GM21423 (cell line): ENCODE measurements at regions not wholly inside any gene's neighbourhood (a gene's known extent, or its start where the extent isn't known, plus 50 kb on each side); places are given as distances from the start of the nearest gene placed in this dataset.
"Not testable (repeated sequence)": the region's sequence is repeated elsewhere in the genome, so short reads cannot be mapped to it uniquely, and the experiment has no call there.

ENCODE experiments used
- ATAC-seq: cut with Tn5 transposase; IDR thresholded peaks from one replicate; pipeline ENCODE4 v1.9.1; 2021; ENCODE audit warnings: mild to moderate bottlenecking, moderate library complexity; ENCODE audit not compliant: unreplicated experiment

DNA sequence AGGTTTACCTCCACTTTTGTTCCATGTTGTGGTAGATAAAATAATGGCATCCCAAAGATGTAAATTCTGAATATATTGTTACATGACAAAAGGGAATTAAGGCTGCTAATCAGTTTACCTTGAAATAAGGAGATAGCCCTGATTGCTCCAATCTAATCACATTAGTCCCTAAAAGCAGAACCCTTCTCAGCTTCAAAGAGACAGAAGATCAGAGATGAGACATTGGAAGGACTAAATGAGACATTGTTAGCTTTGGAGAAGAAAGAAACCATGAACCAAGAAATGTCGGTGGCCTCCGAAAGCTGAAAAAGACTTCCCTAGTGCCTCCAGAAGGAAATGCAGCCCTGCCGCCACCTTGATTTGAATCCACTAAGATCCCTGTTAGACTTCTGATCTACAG is 82.8 kb upstream of the PARP8 start:
- no peak for ATAC-seq

DNA sequence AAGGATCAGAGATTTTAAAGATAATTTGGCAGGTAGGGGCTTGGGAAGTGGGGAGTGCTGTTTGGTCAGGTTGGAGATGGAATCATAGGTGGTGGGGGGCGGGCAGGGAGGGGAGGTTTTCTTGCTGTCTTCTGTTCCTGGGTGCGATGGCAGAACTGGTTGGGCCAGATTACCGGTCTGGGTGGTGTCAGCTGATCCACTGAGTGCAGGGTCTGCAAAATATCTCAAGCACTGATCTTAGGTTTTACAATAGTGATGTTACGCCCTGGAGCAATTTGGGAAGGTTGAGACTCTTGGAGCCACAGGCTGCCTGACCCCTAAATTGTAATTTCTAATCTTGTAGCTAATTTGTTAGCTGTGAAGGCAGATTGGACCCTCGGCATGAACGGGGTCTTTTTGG is 78.0 kb upstream of the PARP8 start:
- ATAC-seq, result not testable (repeated sequence)

DNA sequence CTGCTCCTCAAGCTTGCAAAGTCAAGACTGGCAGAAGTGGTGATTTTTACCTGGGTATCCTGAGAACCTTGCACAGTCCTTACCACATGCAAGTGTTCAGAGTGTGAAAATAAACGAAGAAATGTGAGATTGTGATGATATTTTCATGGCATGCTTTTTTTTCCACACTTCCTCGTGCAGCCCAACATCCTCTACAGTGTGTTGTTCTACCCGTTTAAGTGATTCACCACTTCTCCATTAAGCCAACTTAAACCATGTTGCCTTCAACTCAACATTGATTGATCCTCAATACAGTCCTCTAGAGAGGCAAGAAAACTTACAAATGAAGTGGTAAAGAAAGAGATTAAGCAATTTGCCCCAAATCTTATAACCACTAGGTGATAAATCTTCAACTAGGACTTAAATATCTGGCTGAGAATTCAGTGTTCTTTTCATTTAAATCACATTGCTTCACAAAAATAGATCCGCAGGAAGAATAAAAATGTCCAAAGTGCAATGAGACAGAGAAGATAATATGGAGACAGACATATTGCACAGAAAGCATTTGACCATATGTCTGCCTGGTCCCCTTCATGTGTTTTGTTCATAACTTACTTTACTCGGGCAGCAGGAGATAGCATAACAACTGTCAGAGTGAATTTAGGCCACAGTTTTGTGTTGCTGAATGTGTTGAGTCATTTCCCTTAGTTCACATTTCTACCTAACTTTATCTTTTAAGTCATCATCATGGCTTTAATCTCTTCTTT is 75.8 kb upstream of the PARP8 start:
- not testable (repeated sequence) for ATAC-seq

DNA sequence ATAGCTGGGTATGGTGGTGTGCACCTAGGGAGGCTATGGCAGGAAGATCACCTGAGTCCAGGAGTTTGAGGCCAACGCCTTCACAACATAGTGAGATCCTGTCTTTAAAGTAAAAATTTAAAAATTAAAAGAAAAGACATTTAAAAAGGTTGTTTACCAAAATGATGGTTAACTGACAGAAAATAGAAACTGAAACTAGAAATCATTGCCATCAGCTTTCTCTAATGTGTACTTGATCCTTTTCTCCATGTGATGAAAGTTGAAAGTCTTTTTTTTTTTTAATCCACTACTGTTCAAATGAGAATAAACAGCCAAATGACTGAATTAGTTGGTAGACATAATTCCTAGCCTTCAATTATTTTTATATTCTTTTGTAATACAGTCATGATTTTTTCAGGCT is 75.1 kb upstream of the PARP8 start:
- ATAC-seq, result not testable (repeated sequence)

DNA sequence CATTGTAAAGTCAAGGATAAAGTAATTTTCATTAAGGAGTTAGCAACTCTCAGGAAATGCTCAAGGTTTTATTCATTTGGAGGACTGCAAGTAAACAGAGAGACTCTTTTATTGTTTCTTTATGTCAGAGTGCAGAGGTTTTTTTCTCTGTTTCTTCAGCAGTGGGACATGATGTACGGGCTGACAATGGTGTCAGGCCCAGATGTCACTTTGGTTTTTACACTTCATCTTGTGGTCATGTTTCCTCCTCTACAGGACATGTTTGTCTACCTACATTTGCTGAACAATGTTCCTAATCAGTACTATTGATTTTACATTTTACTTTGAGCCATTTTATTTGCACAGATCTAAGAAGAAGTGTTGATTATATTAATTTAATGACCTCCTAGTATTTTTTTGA is 72.8 kb upstream of the PARP8 start:
- ATAC-seq, result no peak

DNA sequence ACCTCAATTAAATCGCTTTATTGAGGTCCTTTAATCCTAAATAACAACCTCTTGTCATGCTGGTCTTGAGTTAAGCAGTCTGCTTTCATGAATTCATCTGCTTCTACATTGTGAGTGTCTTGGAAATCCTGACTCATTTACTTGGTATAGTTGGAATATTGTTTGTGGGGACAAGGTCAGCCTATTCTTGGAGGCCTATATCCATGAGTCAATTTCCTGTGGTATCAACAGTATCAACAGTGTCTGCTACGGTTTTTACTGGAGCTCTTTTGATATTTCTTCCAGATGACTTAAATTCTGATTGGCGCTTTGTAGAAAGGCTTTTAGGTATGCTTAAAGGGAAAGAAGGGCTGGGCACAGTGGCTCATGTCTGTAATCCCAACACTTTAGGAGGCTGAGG is 71.2 kb upstream of the PARP8 start:
- no peak for ATAC-seq

DNA sequence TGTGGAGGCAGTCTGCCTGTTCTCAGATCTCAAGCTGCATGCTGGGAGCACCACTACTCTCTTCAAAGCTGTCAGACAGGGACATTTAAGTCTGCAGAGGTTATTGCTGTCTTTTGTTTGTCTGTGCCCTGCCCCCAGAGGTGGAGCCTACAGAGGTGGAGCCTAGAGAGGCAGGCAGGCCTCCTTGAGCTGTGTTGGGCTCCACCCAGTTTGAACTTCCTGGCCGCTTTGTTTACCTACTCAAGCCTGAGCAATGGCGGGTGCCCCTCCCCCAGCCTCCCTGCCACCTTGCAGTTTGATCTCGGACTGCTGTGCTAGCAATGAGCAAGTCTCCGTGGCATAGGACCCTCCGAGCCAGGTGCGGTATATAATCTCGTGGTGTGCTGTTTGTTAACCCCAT is 64.9 kb upstream of the PARP8 start:
- ATAC-seq, result not testable (repeated sequence)

DNA sequence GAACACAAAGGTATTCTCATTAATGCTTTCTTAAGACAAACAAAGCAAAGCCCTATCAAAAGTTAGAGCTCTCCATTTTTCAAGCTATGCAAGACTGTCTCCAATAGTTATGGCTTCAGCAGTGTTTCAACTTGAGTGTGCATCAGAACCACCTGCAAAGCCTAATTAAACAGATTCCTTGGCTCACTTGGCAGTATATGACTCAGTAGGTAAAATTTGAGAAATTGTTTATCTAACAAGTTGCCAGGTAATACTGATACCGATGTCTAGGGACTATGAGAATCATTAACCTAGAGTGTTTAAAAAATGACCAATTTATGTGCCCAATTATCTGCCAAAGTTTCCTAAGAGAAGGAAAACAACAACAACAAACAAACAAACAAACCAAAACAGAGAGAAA is 60.3 kb upstream of the PARP8 start:
- no peak for ATAC-seq

DNA sequence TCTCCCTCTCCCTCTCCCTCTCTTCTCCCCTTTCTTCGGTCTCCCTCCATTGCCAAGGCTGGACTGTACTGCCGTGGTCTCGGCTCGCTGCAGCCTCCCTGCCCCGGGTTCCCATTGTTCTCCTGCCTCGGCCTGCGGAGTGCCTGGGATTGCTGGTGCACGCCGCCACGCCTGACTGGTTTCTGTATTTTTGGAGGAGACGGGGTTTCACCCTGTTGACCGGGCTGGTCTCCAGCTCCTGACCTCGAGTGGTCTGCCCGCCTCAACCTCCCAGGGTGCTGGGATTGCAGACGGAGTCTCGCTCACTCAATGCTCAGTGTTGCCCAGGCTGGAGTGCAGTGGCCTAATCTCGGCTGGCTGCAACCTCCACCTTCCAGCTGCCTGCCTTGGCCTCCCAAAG is 59.0 kb upstream of the PARP8 start:
- not testable (repeated sequence) for ATAC-seq

DNA sequence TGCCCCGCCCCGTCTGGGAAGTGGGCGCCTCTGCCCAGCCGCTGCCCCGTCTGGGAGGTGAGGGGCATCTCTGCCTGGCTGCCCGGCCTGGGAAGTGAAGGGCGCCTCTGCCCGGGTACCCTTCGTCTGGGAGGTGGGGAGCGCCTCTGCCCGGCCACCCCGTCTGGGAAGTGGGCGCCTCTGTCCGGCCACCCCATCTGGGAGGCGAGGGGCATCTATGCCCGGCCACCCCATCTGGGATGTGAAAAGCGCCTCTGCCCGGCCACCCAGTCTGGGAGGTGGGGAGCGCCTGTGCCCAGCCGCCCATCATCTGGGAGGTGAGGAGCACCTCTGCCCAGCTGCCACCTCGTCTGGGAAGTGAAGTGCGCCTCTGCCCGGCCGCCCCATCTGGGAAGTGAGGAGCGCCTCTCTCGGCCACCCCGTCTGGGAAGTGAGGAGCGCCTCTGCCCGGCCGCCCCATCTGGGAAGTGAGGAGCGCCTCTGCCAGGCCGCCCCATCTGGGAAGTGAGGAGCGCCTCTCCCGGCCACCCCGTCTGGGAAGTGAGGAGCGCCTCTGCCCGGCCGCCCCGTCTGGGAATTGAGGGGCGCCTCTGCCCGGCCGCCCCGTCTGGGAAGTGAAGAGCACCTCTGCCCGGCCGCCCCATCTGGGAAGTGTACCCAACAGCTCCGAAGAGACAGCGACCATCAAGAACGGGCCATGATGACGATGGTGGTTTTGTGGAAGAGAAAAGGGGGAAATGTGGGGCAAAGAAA is 58.3 kb upstream of the PARP8 start:
- ATAC-seq, result not testable (repeated sequence)

DNA sequence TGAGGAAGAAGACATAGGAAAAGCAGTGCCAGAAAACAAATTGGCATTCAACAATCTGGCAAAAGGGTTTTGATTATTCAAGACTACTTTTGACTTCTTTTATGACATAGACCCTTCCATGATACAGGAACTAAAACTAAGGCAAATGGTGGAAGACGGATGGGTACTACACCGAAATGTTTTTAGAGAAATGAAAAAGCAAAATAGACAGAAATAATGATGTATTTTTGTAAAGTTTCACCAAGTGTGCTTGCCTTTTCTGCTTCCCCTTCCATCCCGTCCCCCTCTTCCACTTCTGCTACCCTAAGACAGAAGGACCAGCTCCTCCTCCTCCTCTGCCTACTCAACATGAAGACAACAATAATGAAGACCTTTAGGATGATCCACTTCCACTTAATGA is 53.4 kb upstream of the PARP8 start:
- not testable (repeated sequence) for ATAC-seq
